CD8-positive, alpha-beta memory T cell (primary cell): ENCODE measurements at regions not wholly inside any gene's neighbourhood (a gene's known extent, or its start where the extent isn't known, plus 50 kb on each side); places are given as distances from the start of the nearest gene placed in this dataset.

Experiments
- CTCF ChIA-PET: fragments of 350-600 bp; sonication (Branson Sonifier 250); formaldehyde crosslinking; loops from one replicate; lab custom pipeline; 2021; ENCODE audit warnings: antibody characterized with exemption; lab: Charles Lee
- POLR2A ChIA-PET: fragments of 350-600 bp; sonication (Branson Sonifier 250); formaldehyde crosslinking; loops from one replicate; lab custom pipeline; 2021; ENCODE audit warnings: antibody characterized with exemption; lab: Charles Lee
- DNase-seq, 5 donors: peaks; one replicate each; pipeline versions ENCODE4 v3.0.0 to v3.0.0-alpha.2; 2020 to 2022; ENCODE audit warnings: mixed read lengths in 1 of 5
- H3K27ac ChIP-seq: one replicate; pipeline ENCODE4 v1.7.0; 2013; ENCODE audit warnings: low read depth, mild to moderate bottlenecking, low read length, moderate library complexity
- H3K27me3 ChIP-seq: 2 replicates; pipeline ENCODE4 v1.7.0; 2013; ENCODE audit warnings: low read length, mild to moderate bottlenecking; ENCODE audit not compliant: insufficient read depth, poor library complexity, severe bottlenecking
- H3K36me3 ChIP-seq: 2 replicates; pipeline ENCODE4 v1.7.0; 2013; ENCODE audit warnings: mild to moderate bottlenecking, low read length, moderate library complexity; ENCODE audit not compliant: insufficient read depth
- H3K4me1 ChIP-seq: 2 replicates; pipeline ENCODE4 v1.7.0; 2013; ENCODE audit warnings: mild to moderate bottlenecking, low read length, moderate library complexity; ENCODE audit not compliant: insufficient read depth
- H3K4me3 ChIP-seq: 2 replicates; pipeline ENCODE4 v1.7.0; 2013; ENCODE audit warnings: mild to moderate bottlenecking, low read length
- H3K9me3 ChIP-seq: 2 replicates; pipeline ENCODE4 v1.7.0; 2013; ENCODE audit warnings: mild to moderate bottlenecking, low read length
- H3K27ac Mint-ChIP-seq, 8 donors: one replicate each; pipeline ENCODE4 v1.8.0; 2020 to 2021; ENCODE audit warnings: mixed read lengths in 8 of 8, mild to moderate bottlenecking in 6 of 8, inconsistent platforms in 3 of 8, moderate library complexity in 3 of 8
- H3K27me3 Mint-ChIP-seq, 2 donors: one replicate each; pipeline ENCODE4 v1.8.0; 2020 to 2021; ENCODE audit warnings: mixed read lengths in 2 of 2, mild to moderate bottlenecking in 1 of 2, moderate library complexity in 1 of 2
- H3K36me3 Mint-ChIP-seq, 3 donors: one replicate each; pipeline ENCODE4 v1.8.0; 2020 to 2021; ENCODE audit warnings: mixed read lengths in 3 of 3, inconsistent platforms in 1 of 3, mild to moderate bottlenecking in 1 of 3
- H3K4me1 Mint-ChIP-seq, 3 donors: one replicate each; pipeline ENCODE4 v1.8.0; 2020 to 2021; ENCODE audit warnings: mixed read lengths in 3 of 3, inconsistent platforms in 1 of 3, mild to moderate bottlenecking in 1 of 3
- H3K4me3 Mint-ChIP-seq, 7 donors: one replicate each; pipeline ENCODE4 v1.8.0; 2020 to 2021; ENCODE audit warnings: mixed read lengths in 7 of 7, mild to moderate bottlenecking in 6 of 7, moderate library complexity in 4 of 7, inconsistent platforms in 2 of 7
- H3K9me3 Mint-ChIP-seq, 5 donors: one replicate each; pipeline ENCODE4 v1.8.0; 2020 to 2022; ENCODE audit warnings: mixed read lengths in 5 of 5, mild to moderate bottlenecking in 3 of 5, moderate library complexity in 2 of 5, inconsistent platforms in 1 of 5

DNA sequence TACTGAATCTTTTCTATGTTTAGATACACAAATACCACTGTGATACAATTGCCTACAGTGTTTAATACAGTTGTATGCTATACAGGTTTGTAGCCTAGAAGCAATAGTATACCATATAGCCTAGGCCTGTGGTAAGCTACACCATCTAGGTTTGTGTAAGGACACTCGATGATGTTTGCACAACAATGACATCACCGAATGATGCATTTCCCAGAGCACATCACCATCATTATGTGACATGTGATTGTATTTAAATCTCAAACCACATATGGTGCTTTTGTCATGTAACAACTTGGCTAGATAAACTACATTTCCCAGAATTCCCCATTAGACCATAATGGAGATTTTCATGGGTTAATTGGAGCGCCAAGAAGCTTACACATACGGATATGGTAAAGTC is 128.4 kb upstream of the CPNE8 start:
- Mint-ChIP-seq H3K4me3 (no peak overlapping the region), H3K9me3 (peaks cover 0 to 1% (median 0%) of the 10 kb centered on the region in 5 donors), H3K27ac (no peak overlapping the region), H3K36me3 (no peaks in the 10 kb centered on the region), H3K27me3 (no peaks in the 10 kb centered on the region), H3K4me1 (no peaks in the 10 kb centered on the region)
- Histone ChIP-seq H3K36me3 (no peaks in the 10 kb centered on the region), H3K27ac (no peak overlapping the region), H3K4me1 (no peaks in the 10 kb centered on the region), H3K9me3 (no peaks in the 10 kb centered on the region), H3K4me3 (no peak overlapping the region), H3K27me3 (no peaks in the 10 kb centered on the region)
- ChIA-PET POLR2A (no interaction called here), CTCF (no interaction called here)
- no peak for DNase-seq

DNA sequence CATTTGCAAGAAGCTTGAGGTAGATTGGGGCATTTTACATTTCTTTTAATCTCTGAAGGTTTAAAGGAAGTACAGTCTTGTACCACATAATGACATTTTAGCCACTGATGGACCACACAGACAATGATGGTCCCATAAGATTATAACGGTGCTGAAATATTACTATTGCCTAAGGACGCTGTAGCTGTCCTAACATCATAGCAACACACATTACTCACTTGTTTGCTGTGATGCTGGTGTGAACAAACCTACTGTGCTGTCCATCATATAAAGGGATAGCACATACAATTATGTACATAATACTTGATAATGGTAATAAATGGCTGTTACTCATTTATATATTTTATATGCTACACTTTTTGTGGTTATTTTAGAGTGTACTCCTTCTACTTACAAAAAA is 127.1 kb upstream of the CPNE8 start:
- Mint-ChIP-seq H3K9me3 (peaks cover 0 to 1% (median 0%) of the 10 kb centered on the region in 5 donors), H3K4me1 (no peaks in the 10 kb centered on the region), H3K27ac (no peak overlapping the region), H3K27me3 (no peaks in the 10 kb centered on the region), H3K4me3 (no peak overlapping the region), H3K36me3 (no peaks in the 10 kb centered on the region)
- ChIA-PET CTCF (no interaction called here), POLR2A (no interaction called here)
- H3K27me3 ChIP-seq = no peaks in the 10 kb centered on the region
- no peak overlapping the region for H3K27ac ChIP-seq
- H3K4me1 ChIP-seq = no peaks in the 10 kb centered on the region
- H3K36me3 ChIP-seq = no peaks in the 10 kb centered on the region
- H3K4me3 ChIP-seq = no peak overlapping the region
- H3K9me3 ChIP-seq = no peaks in the 10 kb centered on the region
- no peak for DNase-seq

DNA sequence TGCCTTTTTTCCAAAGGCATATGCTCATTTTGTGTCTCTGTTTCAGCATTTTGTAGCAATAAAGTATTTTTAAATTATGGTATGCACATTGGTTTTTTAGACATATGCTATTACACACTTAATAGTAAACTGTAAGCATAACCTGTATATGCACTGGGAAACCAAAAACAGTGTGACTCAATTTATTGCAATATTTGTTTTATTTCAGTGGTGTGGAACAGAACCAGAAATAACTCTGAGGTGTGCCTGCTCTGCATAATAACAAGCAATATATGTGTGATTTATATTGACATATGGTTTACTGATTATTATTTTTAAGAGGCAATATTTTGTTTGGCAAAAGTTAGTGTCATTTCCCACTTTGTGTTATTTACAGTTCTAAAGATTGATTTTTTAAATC is 126.6 kb upstream of the CPNE8 start:
- Histone ChIP-seq H3K4me3 (no peak overlapping the region), H3K27me3 (no peaks in the 10 kb centered on the region), H3K36me3 (no peaks in the 10 kb centered on the region), H3K9me3 (no peaks in the 10 kb centered on the region), H3K4me1 (no peaks in the 10 kb centered on the region), H3K27ac (no peak overlapping the region)
- Mint-ChIP-seq H3K27me3 (no peaks in the 10 kb centered on the region), H3K36me3 (no peaks in the 10 kb centered on the region), H3K4me3 (no peak overlapping the region), H3K27ac (no peak overlapping the region), H3K4me1 (no peaks in the 10 kb centered on the region), H3K9me3 (no peaks in the 10 kb centered on the region)
- ChIA-PET POLR2A (no interaction called here), CTCF (no interaction called here)
- no peak for DNase-seq

- H3K4me3 ChIP-seq = no peak overlapping the region
- H3K36me3 ChIP-seq = no peaks in the 10 kb centered on the region
- H3K9me3 Mint-ChIP-seq = peaks cover 0 to 4% (median 0%) of the 10 kb centered on the region in 5 donors
- ChIA-PET CTCF (no interaction called here), POLR2A (no interaction called here)
- H3K9me3 ChIP-seq = no peaks in the 10 kb centered on the region
- no peak overlapping the region for H3K4me3 Mint-ChIP-seq
- no peaks in the 10 kb centered on the region for H3K4me1 ChIP-seq
- H3K36me3 Mint-ChIP-seq = no peaks in the 10 kb centered on the region
- no peaks in the 10 kb centered on the region for H3K27me3 Mint-ChIP-seq
- no peak overlapping the region for H3K27ac ChIP-seq
- DNase-seq = no peak
- H3K27me3 ChIP-seq = no peaks in the 10 kb centered on the region
- no peaks in the 10 kb centered on the region for H3K4me1 Mint-ChIP-seq
- no peak overlapping the region for H3K27ac Mint-ChIP-seq
Measured at GRCh38 chr12:39028382-39028781, 123.0 kb upstream of the CPNE8 start.

GRCh38 chr12:39012870-39013269 is 107.5 kb upstream of the CPNE8 start:
- Histone ChIP-seq H3K27me3 (no peaks in the 10 kb centered on the region), H3K36me3 (no peaks in the 10 kb centered on the region), H3K9me3 (no peaks in the 10 kb centered on the region), H3K4me1 (no peaks in the 10 kb centered on the region), H3K4me3 (no peak overlapping the region), H3K27ac (no peak overlapping the region)
- ChIA-PET CTCF (no interaction called here), POLR2A (no interaction called here)
- Mint-ChIP-seq H3K9me3 (peaks cover 0 to 3% (median 0%) of the 10 kb centered on the region in 5 donors), H3K27me3 (peaks cover 0 to 1% of the 10 kb centered on the region in 2 donors), H3K4me3 (no peak overlapping the region), H3K4me1 (no peaks in the 10 kb centered on the region), H3K27ac (no peak overlapping the region), H3K36me3 (no peaks in the 10 kb centered on the region)
- DNase-seq = no peak

DNA sequence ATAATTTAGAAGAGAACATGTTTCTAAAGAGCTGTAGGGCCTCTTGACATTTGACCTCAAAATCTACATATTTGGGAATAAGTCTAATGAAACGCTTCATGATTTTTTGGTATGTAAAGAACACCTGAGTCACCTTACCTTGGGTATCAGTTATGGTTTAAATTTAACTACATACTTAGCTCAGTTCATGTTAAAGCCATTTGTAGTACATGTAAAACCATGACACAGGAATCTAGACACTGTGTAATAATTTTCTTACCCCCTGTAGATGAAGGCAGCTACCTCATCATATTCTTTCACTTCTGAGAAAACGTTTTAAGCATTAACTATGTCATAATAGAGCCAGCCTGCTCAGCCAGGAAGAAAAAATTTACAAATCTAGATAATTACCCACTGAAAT is 105.8 kb upstream of the CPNE8 start:
- peaks cover 0 to 3% (median 0%) of the 10 kb centered on the region in 5 donors for H3K9me3 Mint-ChIP-seq
- no peak overlapping the region for H3K4me3 ChIP-seq
- H3K4me1 Mint-ChIP-seq = no peaks in the 10 kb centered on the region
- H3K27me3 ChIP-seq = no peaks in the 10 kb centered on the region
- H3K27me3 Mint-ChIP-seq = peaks cover 0 to 1% of the 10 kb centered on the region in 2 donors
- H3K27ac Mint-ChIP-seq = no peak overlapping the region
- no peaks in the 10 kb centered on the region for H3K36me3 ChIP-seq
- no peak overlapping the region for H3K27ac ChIP-seq
- H3K4me3 Mint-ChIP-seq = no peak overlapping the region
- no peaks in the 10 kb centered on the region for H3K4me1 ChIP-seq
- H3K36me3 Mint-ChIP-seq = no peaks in the 10 kb centered on the region
- H3K9me3 ChIP-seq = no peaks in the 10 kb centered on the region
- POLR2A ChIA-PET = no interaction called here
- no peak for DNase-seq
- CTCF ChIA-PET = no interaction called here

DNA sequence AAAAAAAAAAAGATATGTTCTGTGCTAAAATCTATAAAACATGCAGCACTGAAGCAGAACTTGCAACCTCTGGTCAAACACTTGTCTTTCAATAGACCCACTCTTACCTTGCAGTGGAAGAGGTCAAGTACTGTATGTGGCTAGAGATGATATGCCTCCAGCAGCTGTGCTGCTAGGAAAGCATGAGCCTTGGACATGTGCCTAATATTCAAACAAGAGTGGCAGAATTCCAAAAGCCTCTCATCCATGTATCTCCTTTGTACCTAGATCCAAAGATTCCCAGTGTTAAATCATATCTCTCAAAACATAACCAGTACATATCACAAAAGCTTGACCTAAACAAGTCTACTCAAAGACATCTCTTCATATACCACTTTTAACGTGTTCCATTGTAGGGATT is 105.0 kb upstream of the CPNE8 start:
- Histone ChIP-seq H3K36me3 (no peaks in the 10 kb centered on the region), H3K27me3 (no peaks in the 10 kb centered on the region), H3K9me3 (no peaks in the 10 kb centered on the region), H3K4me3 (no peak overlapping the region), H3K27ac (no peak overlapping the region), H3K4me1 (no peaks in the 10 kb centered on the region)
- Mint-ChIP-seq H3K9me3 (peaks cover 0 to 3% (median 0%) of the 10 kb centered on the region in 5 donors), H3K36me3 (no peaks in the 10 kb centered on the region), H3K27me3 (peaks cover 0 to 1% of the 10 kb centered on the region in 2 donors), H3K4me3 (no peak overlapping the region), H3K4me1 (no peaks in the 10 kb centered on the region), H3K27ac (no peak overlapping the region)
- CTCF ChIA-PET = no interaction called here
- POLR2A ChIA-PET = no interaction called here
- DNase-seq = no peak

GRCh38 chr12:39007619-39008018 is 102.2 kb upstream of the CPNE8 start:
- H3K4me1 Mint-ChIP-seq = no peaks in the 10 kb centered on the region

GRCh38 chr12:39006286-39006685 is 100.9 kb upstream of the CPNE8 start:
- POLR2A ChIA-PET = no interaction called here
- Histone ChIP-seq H3K4me1 (no peaks in the 10 kb centered on the region), H3K4me3 (no peak overlapping the region), H3K27ac (no peak overlapping the region), H3K9me3 (no peaks in the 10 kb centered on the region), H3K36me3 (no peaks in the 10 kb centered on the region), H3K27me3 (no peaks in the 10 kb centered on the region)
- H3K4me1 Mint-ChIP-seq = no peaks in the 10 kb centered on the region
- CTCF ChIA-PET = no interaction called here
- no peaks in the 10 kb centered on the region for H3K27me3 Mint-ChIP-seq
- peaks cover 0 to 2% (median 0%) of the 10 kb centered on the region in 5 donors for H3K9me3 Mint-ChIP-seq
- H3K27ac Mint-ChIP-seq = no peak overlapping the region
- DNase-seq = no peak
- no peaks in the 10 kb centered on the region for H3K36me3 Mint-ChIP-seq
- no peak overlapping the region for H3K4me3 Mint-ChIP-seq

More at GRCh38 chr12:39007619-39008018, 102.2 kb upstream of the CPNE8 start:
- Histone ChIP-seq H3K27ac (no peak overlapping the region), H3K4me1 (no peaks in the 10 kb centered on the region), H3K4me3 (no peak overlapping the region), H3K9me3 (no peaks in the 10 kb centered on the region), H3K36me3 (no peaks in the 10 kb centered on the region), H3K27me3 (no peaks in the 10 kb centered on the region)
- Mint-ChIP-seq H3K27ac (no peak overlapping the region), H3K4me3 (no peak overlapping the region), H3K9me3 (no peaks in the 10 kb centered on the region), H3K27me3 (no peaks in the 10 kb centered on the region), H3K36me3 (no peaks in the 10 kb centered on the region)
- no peak for DNase-seq
- ChIA-PET CTCF (no interaction called here), POLR2A (no interaction called here)
